Keratinocyte (primary cell): ENCODE measurements at regions not wholly inside any gene's neighbourhood (a gene's known extent, or its start where the extent isn't known, plus 50 kb on each side); places are given as distances from the start of the nearest gene placed in this dataset.

Experiments used
- DNase-seq: peaks from one replicate; pipeline ENCODE4 v3.0.0-alpha.2; 2011; ENCODE audit warnings: low read depth, missing footprints, low spot score
- FAIRE-seq: peaks from 2 replicates; lab custom pipeline; 2011; peaks lifted over from hg19 to GRCh38; lab: Jason Lieb, UNC
- H2AFZ ChIP-seq: 2 replicates; pipeline ENCODE4 v1.6.0; 2012; ENCODE audit warnings: low read length, control low read depth, inconsistent platforms; ENCODE audit not compliant: control insufficient read depth
- H3K27ac ChIP-seq: 2 replicates; pipeline ENCODE4 v1.5.1; 2011; ENCODE audit warnings: low read length; ENCODE audit not compliant: control insufficient read depth, insufficient read depth
- H3K27me3 ChIP-seq: 3 replicates; pipeline ENCODE4 v1.6.0; 2011; ENCODE audit warnings: low read length; ENCODE audit not compliant: control insufficient read depth, insufficient read depth; ENCODE audit errors: extremely low read depth
- H3K36me3 ChIP-seq, 2 experiments: 2 replicates in 1 of 2; 3 replicates in 1 of 2; pipeline ENCODE4 v1.5.1; 2011; ENCODE audit warnings: low read length in 2 of 2, mild to moderate bottlenecking in 1 of 2; ENCODE audit not compliant: control insufficient read depth in 2 of 2, insufficient read depth in 2 of 2; ENCODE audit errors: extremely low read depth in 1 of 2
- H3K4me1 ChIP-seq: 3 replicates; pipeline ENCODE4 v1.5.1; 2011; ENCODE audit warnings: low read length; ENCODE audit not compliant: control insufficient read depth, insufficient read depth; ENCODE audit errors: extremely low read depth
- H3K4me2 ChIP-seq: 3 replicates; pipeline ENCODE4 v1.6.0; 2011; ENCODE audit warnings: low read depth, low read length; ENCODE audit not compliant: control insufficient read depth, insufficient read depth; ENCODE audit errors: extremely low read depth
- H3K4me3 ChIP-seq, 3 experiments: fragments of 200-600 bp in 1 of 3; sonication (generic) in 1 of 3; 2 replicates in 2 of 3; 3 replicates in 1 of 3; pipeline ENCODE4 v1.5.1; 2011 to 2016; ENCODE audit warnings: low read length in 3 of 3, mild to moderate bottlenecking in 3 of 3, control low read depth in 2 of 3, inconsistent platforms in 1 of 3, low read depth in 1 of 3, mixed read lengths in 1 of 3, mixed run types in 1 of 3, moderate library complexity in 1 of 3; ENCODE audit not compliant: control insufficient read depth in 2 of 3, insufficient read depth in 2 of 3; ENCODE audit errors: extremely low read depth in 1 of 3
- H3K79me2 ChIP-seq: 2 replicates; pipeline ENCODE4 v1.6.0; 2012; ENCODE audit warnings: low read length; ENCODE audit not compliant: control insufficient read depth, insufficient read depth
- H3K9ac ChIP-seq: 3 replicates; pipeline ENCODE4 v1.6.0; 2011; ENCODE audit warnings: low read length; ENCODE audit not compliant: control insufficient read depth, insufficient read depth; ENCODE audit errors: extremely low read depth
- H3K9me1 ChIP-seq: 3 replicates; pipeline ENCODE4 v1.6.0; 2011; ENCODE audit warnings: low read length; ENCODE audit not compliant: control insufficient read depth, insufficient read depth; ENCODE audit errors: extremely low read depth
- H3K9me3 ChIP-seq: 2 replicates; pipeline ENCODE4 v1.5.1; 2012; ENCODE audit warnings: low read depth, low read length; ENCODE audit not compliant: control insufficient read depth
- H4K20me1 ChIP-seq: 3 replicates; pipeline ENCODE4 v1.6.0; 2011; ENCODE audit warnings: low read length; ENCODE audit not compliant: control insufficient read depth, insufficient read depth; ENCODE audit errors: extremely low read depth
- EZH2 ChIP-seq: IDR thresholded peaks from one replicate; pipeline ENCODE4 v1.6.1; 2012; ENCODE audit warnings: inconsistent platforms, mild to moderate bottlenecking, low read length, moderate library complexity
- dilution Hi-C: fragments of 300-500 bp; cut with MboI; formaldehyde crosslinking; loops from one replicate; pipeline ENCODE4 v1.7.0; 2020; ENCODE audit warnings: low sequenced_read_pairs; ENCODE audit not compliant: extremely low pct_ligation_motif_present
- TF ChIP-seq, protein P1 (sequence below), 3 experiments: IDR thresholded peaks in 1 of 3; conservative IDR thresholded peaks in 1 of 3; optimal IDR thresholded peaks in 1 of 3; 2 replicates in 2 of 3; 3 replicates in 1 of 3; pipeline versions ENCODE3 to v1.5.1; 2011; ENCODE audit warnings: low read length in 3 of 3, mild to moderate bottlenecking in 3 of 3, moderate library complexity in 2 of 3, control low read depth in 1 of 3, inconsistent platforms in 1 of 3; ENCODE audit not compliant: insufficient read depth in 2 of 3; ENCODE audit errors: extremely low read depth in 1 of 3

DNA sequence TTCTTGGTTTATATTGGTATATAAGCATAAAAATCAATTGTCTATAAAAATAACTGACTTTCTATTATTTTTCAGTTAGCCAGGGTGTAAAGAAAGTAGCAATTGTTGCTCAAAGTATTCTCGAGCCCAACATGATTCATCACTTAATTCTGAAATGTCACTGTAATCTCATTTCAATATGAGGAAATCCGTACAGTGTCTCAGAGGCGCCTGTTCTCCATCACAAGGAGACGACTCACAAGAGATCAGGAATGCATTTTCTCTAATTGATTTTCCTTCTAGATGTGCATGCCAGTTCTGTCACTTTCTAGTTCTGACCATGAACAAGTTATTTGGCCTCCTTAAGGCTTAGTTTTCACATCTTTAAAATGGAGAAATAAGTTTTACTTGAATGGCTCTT, 753.1 kb downstream of the MAFB start:
- Histone ChIP-seq H3K9me1 (no peaks in the 10 kb centered on the region), H3K79me2 (no peaks in the 10 kb centered on the region), H3K36me3 (no peaks in the 10 kb centered on the region), H3K9ac (no peak overlapping the region), H4K20me1 (no peaks in the 10 kb centered on the region), H2AFZ (no peak overlapping the region), H3K4me2 (no peak overlapping the region), H3K27ac (no peak overlapping the region), H3K27me3 (no peaks in the 10 kb centered on the region), H3K4me3 (no peak overlapping the region), H3K9me3 (no peaks in the 10 kb centered on the region), H3K4me1 (no peaks in the 10 kb centered on the region)
- dilution Hi-C loops = no loop called here
- FAIRE-seq (no peak), DNase-seq (no peak)
- TF ChIP-seq, protein P1, sequence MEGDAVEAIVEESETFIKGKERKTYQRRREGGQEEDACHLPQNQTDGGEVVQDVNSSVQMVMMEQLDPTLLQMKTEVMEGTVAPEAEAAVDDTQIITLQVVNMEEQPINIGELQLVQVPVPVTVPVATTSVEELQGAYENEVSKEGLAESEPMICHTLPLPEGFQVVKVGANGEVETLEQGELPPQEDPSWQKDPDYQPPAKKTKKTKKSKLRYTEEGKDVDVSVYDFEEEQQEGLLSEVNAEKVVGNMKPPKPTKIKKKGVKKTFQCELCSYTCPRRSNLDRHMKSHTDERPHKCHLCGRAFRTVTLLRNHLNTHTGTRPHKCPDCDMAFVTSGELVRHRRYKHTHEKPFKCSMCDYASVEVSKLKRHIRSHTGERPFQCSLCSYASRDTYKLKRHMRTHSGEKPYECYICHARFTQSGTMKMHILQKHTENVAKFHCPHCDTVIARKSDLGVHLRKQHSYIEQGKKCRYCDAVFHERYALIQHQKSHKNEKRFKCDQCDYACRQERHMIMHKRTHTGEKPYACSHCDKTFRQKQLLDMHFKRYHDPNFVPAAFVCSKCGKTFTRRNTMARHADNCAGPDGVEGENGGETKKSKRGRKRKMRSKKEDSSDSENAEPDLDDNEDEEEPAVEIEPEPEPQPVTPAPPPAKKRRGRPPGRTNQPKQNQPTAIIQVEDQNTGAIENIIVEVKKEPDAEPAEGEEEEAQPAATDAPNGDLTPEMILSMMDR (optimal IDR thresholded peaks at IDR 0.05 in 1 of 3, IDR thresholded peaks at IDR 0.05 in 1 of 3, conservative IDR thresholded peaks at IDR 0.05 in 1 of 3; ENCODE audit: extremely low read depth in 1 of 3, insufficient read depth in 2 of 3, low read length in 3 of 3) = no peak
- no peak for TF ChIP-seq EZH2

DNA sequence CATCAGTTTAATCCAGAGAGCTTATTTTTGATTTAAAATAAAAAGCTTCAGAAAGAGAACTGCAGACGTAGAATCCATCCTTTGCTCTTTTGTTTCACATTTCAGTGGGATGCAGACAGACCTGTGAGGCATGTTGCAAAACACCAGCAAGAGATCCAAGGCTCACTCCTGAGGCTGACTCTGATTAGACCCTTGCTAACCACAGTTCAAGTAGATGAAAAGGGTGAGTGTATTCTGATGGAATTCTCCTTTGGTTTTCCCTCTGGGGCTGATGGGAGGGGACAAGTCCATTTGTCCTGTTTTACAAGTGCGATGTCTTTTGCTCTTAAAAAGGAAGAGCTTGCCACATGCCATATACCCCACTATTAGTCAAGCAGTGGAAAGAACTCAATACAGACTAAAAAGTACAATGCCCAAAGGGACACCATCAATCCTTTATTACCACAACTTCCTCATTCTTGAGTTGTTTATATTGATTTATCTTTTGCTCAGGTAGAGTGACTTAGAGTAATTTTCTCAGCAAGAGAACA, 772.7 kb downstream of the MAFB start:
- Histone ChIP-seq H2AFZ (no peak overlapping the region), H3K9me1 (no peaks in the 10 kb centered on the region), H4K20me1 (no peaks in the 10 kb centered on the region), H3K4me3 (no peak overlapping the region), H3K4me1 (no peaks in the 10 kb centered on the region), H3K9me3 (no peaks in the 10 kb centered on the region), H3K36me3 (no peaks in the 10 kb centered on the region), H3K27me3 (no peaks in the 10 kb centered on the region), H3K4me2 (no peak overlapping the region), H3K27ac (no peak overlapping the region), H3K9ac (no peak overlapping the region), H3K79me2 (no peaks in the 10 kb centered on the region)
- DNase-seq (no peak), FAIRE-seq (no peak)
- dilution Hi-C loops = no loop called here
- TF ChIP-seq EZH2 = no peak
- TF ChIP-seq, protein P1 (optimal IDR thresholded peaks at IDR 0.05 in 1 of 3, IDR thresholded peaks at IDR 0.05 in 1 of 3, conservative IDR thresholded peaks at IDR 0.05 in 1 of 3; ENCODE audit: extremely low read depth in 1 of 3, insufficient read depth in 2 of 3, low read length in 3 of 3) = no peak
